Testis (tissue), 2 donors: ENCODE measurements at regions not wholly inside any gene's neighbourhood (a gene's known extent, or its start where the extent isn't known, plus 50 kb on each side); places are given as distances from the start of the nearest gene placed in this dataset.

Experiments used
- DNase-seq: peaks from one replicate; pipeline ENCODE4 v3.0.0-alpha.2; 2019
- H3K27ac ChIP-seq, 2 donors: fragments of 200-600 bp; sonication (generic); one replicate each; pipeline ENCODE4 v1.5.1; 2019
- H3K27me3 ChIP-seq: fragments of 200-600 bp; sonication (generic); one replicate; pipeline ENCODE4 v1.5.1; 2019
- H3K36me3 ChIP-seq: fragments of 200-600 bp; sonication (generic); one replicate; pipeline ENCODE4 v1.5.1; 2017; ENCODE audit warnings: low read depth; ENCODE audit errors: missing control alignments
- H3K4me1 ChIP-seq: fragments of 200-600 bp; sonication (generic); one replicate; pipeline ENCODE4 v1.5.1; 2019
- H3K4me3 ChIP-seq, 2 donors: fragments of 200-600 bp; sonication (generic); one replicate each; pipeline ENCODE4 v1.5.1; 2017 to 2019
- H3K9me3 ChIP-seq: fragments of 200-600 bp; sonication (generic); one replicate; pipeline ENCODE4 v1.5.1; 2017
- CTCF ChIP-seq, 3 experiments: fragments of 450-650 bp in 2 of 3; fragments of 200-600 bp in 1 of 3; sonication (generic) in 1 of 3; IDR thresholded peaks; one replicate each; pipeline ENCODE4 v1.5.1; 2016 to 2019; ENCODE audit warnings: antibody characterized with exemption in 3 of 3, mild to moderate bottlenecking in 2 of 3, moderate library complexity in 1 of 3
- POLR2A ChIP-seq: fragments of 450-650 bp; IDR thresholded peaks from one replicate; pipeline ENCODE4 v1.6.1; 2017; ENCODE audit warnings: antibody characterized with exemption, mild to moderate bottlenecking, moderate library complexity
- WGBS, 2 donors: methylation state at CpG; one replicate each; pipeline ENCODE4 v1.1.5; 2018; 5-methylcytosine and 5-hydroxymethylcytosine counted together
- intact Hi-C: fragments of 100-400 bp; cut with DNase I; formaldehyde crosslinking; loops from one replicate; pipeline ENCODE4 v1.15.1; 2023; ENCODE audit warnings: low total_unique reads

GRCh38 chr14:56868660-56869059 lies 58.4 kb upstream of the OTX2 start:
- intact Hi-C loops = no loop called here
- Histone ChIP-seq H3K9me3 (no peaks in the 10 kb centered on the region), H3K36me3 (no peaks in the 10 kb centered on the region), H3K4me1 (peaks cover 4% of the 10 kb centered on the region), H3K27ac (no peak overlapping the region), H3K4me3 (no peak overlapping the region), H3K27me3 (no peaks in the 10 kb centered on the region)
- no peak for DNase-seq
- 83 to 87% methylated on average over 5 of the region's 5 CpGs for WGBS, 2 donors
- no peak for TF ChIP-seq POLR2A
- TF ChIP-seq CTCF (IDR thresholded peaks at IDR 0.05) = no peak

DNA sequence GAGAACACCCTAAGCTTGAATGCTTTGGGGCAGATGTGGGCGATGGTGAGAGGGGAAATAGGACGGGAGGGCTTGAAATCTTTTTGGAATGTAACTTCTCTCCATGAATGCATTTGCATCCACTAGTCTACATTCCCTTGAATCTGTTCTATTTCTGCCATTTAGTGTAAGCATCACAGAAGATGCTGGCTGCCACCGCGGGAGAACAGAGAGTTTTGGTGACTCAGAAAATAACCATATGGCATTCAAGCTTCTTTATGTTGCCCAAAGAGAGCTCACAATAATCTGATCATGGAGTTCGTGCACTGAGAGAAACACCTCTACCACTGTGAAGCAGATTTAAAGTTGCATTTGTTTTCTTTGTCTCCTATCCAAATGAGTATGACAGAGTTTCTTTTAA lies 52.6 kb upstream of the OTX2 start:
- no peak overlapping the region for H3K4me3 ChIP-seq
- no peaks in the 10 kb centered on the region for H3K36me3 ChIP-seq
- H3K27ac ChIP-seq = no peak overlapping the region
- 66 to 72% methylated on average over 5 of the region's 5 CpGs for WGBS, 2 donors
- no peaks in the 10 kb centered on the region for H3K27me3 ChIP-seq
- no peak for DNase-seq
- TF ChIP-seq POLR2A (no peak), CTCF (IDR thresholded peaks at IDR 0.05) (no peak)
- intact Hi-C loops = no loop called here
- no peaks in the 10 kb centered on the region for H3K9me3 ChIP-seq
- peaks cover 4% of the 10 kb centered on the region for H3K4me1 ChIP-seq

- DNase-seq = no peak
- WGBS, 2 donors = 47 to 49% methylated on average over 4 of the region's 4 CpGs
- TF ChIP-seq CTCF (IDR thresholded peaks at IDR 0.05) (no peak), POLR2A (no peak)
- H3K9me3 ChIP-seq = no peaks in the 10 kb centered on the region
- no peaks in the 10 kb centered on the region for H3K27me3 ChIP-seq
- intact Hi-C loops = no loop called here
- H3K4me1 ChIP-seq = no peaks in the 10 kb centered on the region
- H3K27ac ChIP-seq = no peak overlapping the region
- no peaks in the 10 kb centered on the region for H3K36me3 ChIP-seq
- H3K4me3 ChIP-seq = no peak overlapping the region
These were observed 50.2 kb upstream of the OTX2 start for GRCh38 chr14:56860441-56860840.
